NB4 (cell line): ENCODE measurements at regions not wholly inside any gene's neighbourhood (a gene's known extent, or its start where the extent isn't known, plus 50 kb on each side); places are given as distances from the start of the nearest gene placed in this dataset.
"Not testable (repeated sequence)": the region's sequence is repeated elsewhere in the genome, so short reads cannot be mapped to it uniquely, and the experiment has no call there.

Source experiments
- DNase-seq: peaks from one replicate; pipeline ENCODE4 v3.0.0; 2010; ENCODE audit warnings: low read depth
- H3K4me3 ChIP-seq: one replicate; pipeline ENCODE4 v1.5.1; 2011; ENCODE audit warnings: mild to moderate bottlenecking, low read depth, low read length, moderate library complexity
- CTCF ChIP-seq: IDR thresholded peaks from one replicate; pipeline ENCODE4 v1.5.1; 2012; ENCODE audit warnings: low read depth, low read length
- MYC ChIP-seq: IDR thresholded peaks from 2 replicates; pipeline ENCODE4 v1.6.1; 2011; ENCODE audit warnings: low read depth, low read length
- POLR2A ChIP-seq: IDR thresholded peaks from 2 replicates; pipeline ENCODE4 v1.6.1; 2011; ENCODE audit warnings: mild to moderate bottlenecking; ENCODE audit not compliant: insufficient read length; ENCODE audit errors: extremely low read depth
- TF ChIP-seq, protein P1 (sequence below): IDR thresholded peaks from 2 replicates; pipeline ENCODE4 v1.6.1; 2011; ENCODE audit warnings: low read depth, low read length

DNA sequence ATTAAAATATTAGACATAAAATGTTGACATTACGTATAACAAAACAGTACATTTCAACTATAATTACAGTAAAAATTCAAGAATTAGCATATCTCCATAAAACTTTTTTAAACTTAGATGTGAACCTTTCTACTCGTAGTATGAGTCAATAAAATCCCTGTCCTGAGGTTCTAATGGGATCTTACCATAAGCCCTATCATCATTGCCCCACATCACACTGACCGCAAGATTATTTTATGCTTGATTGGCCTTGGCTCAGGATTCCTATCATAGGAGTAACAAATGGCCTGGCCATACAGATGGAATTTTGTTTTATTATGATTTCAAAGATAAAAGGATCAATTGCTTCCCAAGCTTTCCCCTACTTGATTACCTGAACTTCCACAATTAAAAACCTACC is 238.3 kb downstream of the MEF2C start:
- H3K4me3 ChIP-seq: no peak overlapping the region
- no peak for TF ChIP-seq POLR2A
- no peak for TF ChIP-seq CTCF
- TF ChIP-seq MYC: no peak
- TF ChIP-seq, protein P1, sequence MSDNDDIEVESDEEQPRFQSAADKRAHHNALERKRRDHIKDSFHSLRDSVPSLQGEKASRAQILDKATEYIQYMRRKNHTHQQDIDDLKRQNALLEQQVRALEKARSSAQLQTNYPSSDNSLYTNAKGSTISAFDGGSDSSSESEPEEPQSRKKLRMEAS: no peak
- no peak for DNase-seq

- no peak for TF ChIP-seq CTCF
- no peak for TF ChIP-seq POLR2A
- no peak for TF ChIP-seq MYC
- TF ChIP-seq, protein P1: no peak
- H3K4me3 ChIP-seq: no peak overlapping the region
- no peak for DNase-seq
Measured at GRCh38 chr5:88643315-88643714, 239.7 kb downstream of the MEF2C start.

DNA sequence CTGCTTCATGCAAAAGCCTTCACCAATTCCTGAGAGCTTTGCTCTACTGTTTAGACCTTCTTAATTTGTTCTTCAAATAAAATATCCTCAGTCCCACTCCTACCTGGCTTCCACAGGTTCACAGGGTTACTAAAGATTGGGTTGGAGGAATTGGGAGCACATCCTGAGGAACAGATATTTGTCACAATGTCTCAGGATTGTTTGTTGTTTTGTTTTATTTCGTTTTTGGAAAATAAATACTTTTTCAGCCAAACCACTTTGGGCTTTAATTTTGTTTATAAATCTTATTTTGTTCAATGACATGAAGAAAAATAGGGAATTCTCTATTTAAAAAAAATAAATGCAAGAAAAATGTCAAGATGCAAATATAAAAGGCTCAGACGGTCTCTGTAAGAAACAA is 249.0 kb downstream of the MEF2C start:
- no peak for DNase-seq
- TF ChIP-seq MYC (no peak), POLR2A (no peak), CTCF (no peak)
- TF ChIP-seq, protein P1: no peak
- H3K4me3 ChIP-seq: no peak overlapping the region

DNA sequence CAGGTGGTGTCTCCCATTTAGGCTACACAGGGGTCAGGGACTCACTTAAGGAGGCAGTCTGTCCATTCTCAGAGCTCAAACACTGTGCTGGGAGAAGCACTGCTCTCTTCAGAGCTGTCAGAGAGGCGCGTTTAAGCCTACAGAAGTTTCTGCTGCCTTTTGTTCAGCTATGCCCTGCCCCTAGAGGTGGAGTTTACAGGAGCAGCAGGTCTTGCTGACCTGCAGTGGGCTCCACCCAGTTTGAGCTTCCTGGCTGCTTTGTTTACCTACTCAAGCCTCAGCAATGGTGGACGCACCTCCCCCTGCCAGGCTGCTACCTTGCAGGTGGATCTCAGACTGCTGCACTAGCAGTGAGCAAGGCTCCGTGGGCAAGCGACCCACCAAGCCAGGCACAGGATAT is 260.1 kb downstream of the MEF2C start:
- DNase-seq: not testable (repeated sequence)

GRCh38 chr5:88615767-88616166 is 267.2 kb downstream of the MEF2C start:
- DNase-seq, H3K4me3 ChIP-seq: not testable (repeated sequence)

More for the DNA sequence above, 260.1 kb downstream of the MEF2C start:
- H3K4me3 ChIP-seq: not testable (repeated sequence)

DNA sequence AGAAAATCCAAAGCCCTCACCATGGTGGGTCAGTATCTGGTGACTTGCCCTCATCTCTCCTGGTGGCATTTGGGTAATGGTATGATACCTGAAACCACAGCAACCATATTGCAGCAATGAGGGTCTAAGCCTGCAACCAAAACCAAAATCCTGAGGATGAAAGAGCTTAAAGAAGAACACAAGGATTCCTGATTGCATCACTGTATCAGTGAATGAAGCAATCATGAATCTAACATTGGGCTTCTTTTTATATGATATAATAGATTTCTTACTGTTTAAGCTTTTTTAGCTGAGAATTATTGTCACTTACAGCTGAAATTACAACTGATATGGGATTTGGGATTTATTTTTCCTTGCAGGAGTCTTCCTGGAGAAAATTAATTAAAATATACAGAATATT is 269.9 kb downstream of the MEF2C start:
- no peak overlapping the region for H3K4me3 ChIP-seq
- TF ChIP-seq POLR2A (no peak), CTCF (no peak), MYC (no peak)
- TF ChIP-seq, protein P1: no peak
- peak; percentile 7 for DNase-seq

DNA sequence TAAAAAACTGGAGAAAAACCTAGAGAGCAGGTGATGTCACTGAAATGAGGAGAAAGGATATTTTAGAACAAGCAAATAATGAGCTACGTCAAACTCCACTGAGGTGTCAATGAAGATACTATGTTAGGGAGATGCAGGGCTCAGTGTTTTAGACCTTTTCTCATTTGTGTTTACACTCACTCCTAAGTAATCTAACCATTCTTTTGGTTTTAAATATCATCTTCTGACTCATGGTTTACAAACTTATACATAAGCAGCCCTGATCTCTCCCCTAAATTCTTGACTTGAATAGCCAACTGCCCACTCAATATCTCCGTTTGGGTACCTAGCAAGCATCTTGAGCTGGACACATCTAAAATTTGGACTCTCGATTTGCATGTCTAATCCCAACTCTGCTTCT is 272.4 kb downstream of the MEF2C start:
- TF ChIP-seq, protein P1: no peak
- no peak for TF ChIP-seq POLR2A
- TF ChIP-seq CTCF: no peak
- no peak for TF ChIP-seq MYC
- no peak for DNase-seq
- no peak overlapping the region for H3K4me3 ChIP-seq
